SK-N-SH treated with all-trans-retinoic acid at 6 μM for 48 hours (cell line): ENCODE measurements at regions not wholly inside any gene's neighbourhood (a gene's known extent, or its start where the extent isn't known, plus 50 kb on each side); places are given as distances from the start of the nearest gene placed in this dataset.

Experiments
- ATAC-seq: fragments of 200-7000 bp; cut with Tn5 transposase; 3 replicates; pipeline ENCODE4 v1.9.1; 2020; ENCODE audit warnings: mild to moderate bottlenecking, moderate library complexity
- CREB5 ChIP-seq: fragments of 250-450 bp; sonication (Bioruptor Pico); IDR thresholded peaks from 2 replicates; pipeline ENCODE4 v1.5.1; 2020; ENCODE audit warnings: low read depth, mild to moderate bottlenecking, moderate library complexity
- CSRNP3 ChIP-seq: fragments of 250-450 bp; sonication (Bioruptor Pico); IDR thresholded peaks from 2 replicates; pipeline ENCODE4 v1.5.1; 2021; ENCODE audit warnings: mild to moderate bottlenecking, moderate library complexity
- OSR1 ChIP-seq: fragments of 250-450 bp; sonication (Bioruptor Pico); IDR thresholded peaks from 2 replicates; pipeline ENCODE4 v1.8.0; 2022; ENCODE audit warnings: moderate library complexity, mild to moderate bottlenecking, inconsistent platforms
- ZC3H10 ChIP-seq: fragments of 250-450 bp; sonication (Bioruptor Pico); IDR thresholded peaks from 2 replicates; pipeline ENCODE4 v1.5.1; 2021; ENCODE audit warnings: mild to moderate bottlenecking, moderate library complexity
- ZFP30 ChIP-seq: fragments of 450-650 bp; formaldehyde crosslinking; IDR thresholded peaks from 2 replicates; pipeline ENCODE4 v1.5.0; 2022; ENCODE audit warnings: mild to moderate bottlenecking, moderate library complexity
- ZNF8 ChIP-seq: fragments of 450-650 bp; formaldehyde crosslinking; IDR thresholded peaks from 2 replicates; pipeline ENCODE4 v1.5.0; 2020; ENCODE audit warnings: mild to moderate bottlenecking, moderate library complexity
- TF ChIP-seq, protein P1 (sequence below): fragments of 250-450 bp; sonication (Bioruptor Pico); IDR thresholded peaks from 2 replicates; pipeline ENCODE4 v1.5.0; 2020; ENCODE audit warnings: mild to moderate bottlenecking, moderate library complexity

DNA sequence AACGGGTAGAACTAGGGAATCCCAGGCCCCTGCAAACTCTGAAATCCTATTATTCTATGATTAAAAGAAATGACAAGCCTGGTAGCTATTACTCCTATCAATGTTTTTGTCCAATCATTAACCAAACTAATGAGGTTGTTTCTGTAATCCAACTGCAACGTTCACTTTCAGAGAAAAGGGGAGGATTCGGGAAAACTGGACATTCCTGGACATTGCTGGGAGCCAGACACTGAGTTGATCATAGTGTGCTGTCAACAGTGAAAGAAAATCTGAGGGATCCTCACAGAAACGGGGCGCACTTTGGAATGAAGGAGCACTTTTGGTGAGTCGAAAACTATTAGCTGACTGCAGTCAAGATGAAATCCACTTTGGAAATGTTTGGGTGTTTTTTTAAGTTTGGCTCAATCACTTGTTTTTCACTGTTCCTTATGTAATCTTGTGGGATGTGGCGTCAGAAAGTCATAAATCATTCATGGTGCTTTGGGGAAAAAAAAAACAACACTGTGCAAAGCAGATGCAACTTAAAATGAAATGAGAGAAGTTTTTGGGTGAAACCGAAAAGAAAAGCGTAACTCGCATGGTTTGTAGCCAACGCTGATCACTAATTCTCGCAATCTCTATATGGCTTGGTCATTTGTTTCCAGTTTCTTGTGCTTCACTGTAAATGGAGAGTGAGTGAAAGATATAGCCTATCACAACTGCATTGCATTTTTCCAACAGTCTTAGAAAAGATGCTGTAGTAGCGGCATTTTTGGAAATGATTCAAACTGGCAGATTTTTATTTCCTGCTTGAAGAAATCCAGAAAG lies 51.2 kb upstream of the ADRA1B start:
- ATAC-seq: peak; percentile 53
- no peak for TF ChIP-seq CSRNP3 (CRISPR knock-in tag)
- TF ChIP-seq, all 23 proteins: peak for 0

- TF ChIP-seq OSR1 (no peak), CSRNP3 (CRISPR knock-in tag) (no peak), ZC3H10 (CRISPR knock-in tag) (no peak), ZFP30 (CRISPR knock-in tag) (no peak), ZNF8 (CRISPR knock-in tag) (no peak), CREB5 (CRISPR knock-in tag) (no peak)
- TF ChIP-seq, protein P1, sequence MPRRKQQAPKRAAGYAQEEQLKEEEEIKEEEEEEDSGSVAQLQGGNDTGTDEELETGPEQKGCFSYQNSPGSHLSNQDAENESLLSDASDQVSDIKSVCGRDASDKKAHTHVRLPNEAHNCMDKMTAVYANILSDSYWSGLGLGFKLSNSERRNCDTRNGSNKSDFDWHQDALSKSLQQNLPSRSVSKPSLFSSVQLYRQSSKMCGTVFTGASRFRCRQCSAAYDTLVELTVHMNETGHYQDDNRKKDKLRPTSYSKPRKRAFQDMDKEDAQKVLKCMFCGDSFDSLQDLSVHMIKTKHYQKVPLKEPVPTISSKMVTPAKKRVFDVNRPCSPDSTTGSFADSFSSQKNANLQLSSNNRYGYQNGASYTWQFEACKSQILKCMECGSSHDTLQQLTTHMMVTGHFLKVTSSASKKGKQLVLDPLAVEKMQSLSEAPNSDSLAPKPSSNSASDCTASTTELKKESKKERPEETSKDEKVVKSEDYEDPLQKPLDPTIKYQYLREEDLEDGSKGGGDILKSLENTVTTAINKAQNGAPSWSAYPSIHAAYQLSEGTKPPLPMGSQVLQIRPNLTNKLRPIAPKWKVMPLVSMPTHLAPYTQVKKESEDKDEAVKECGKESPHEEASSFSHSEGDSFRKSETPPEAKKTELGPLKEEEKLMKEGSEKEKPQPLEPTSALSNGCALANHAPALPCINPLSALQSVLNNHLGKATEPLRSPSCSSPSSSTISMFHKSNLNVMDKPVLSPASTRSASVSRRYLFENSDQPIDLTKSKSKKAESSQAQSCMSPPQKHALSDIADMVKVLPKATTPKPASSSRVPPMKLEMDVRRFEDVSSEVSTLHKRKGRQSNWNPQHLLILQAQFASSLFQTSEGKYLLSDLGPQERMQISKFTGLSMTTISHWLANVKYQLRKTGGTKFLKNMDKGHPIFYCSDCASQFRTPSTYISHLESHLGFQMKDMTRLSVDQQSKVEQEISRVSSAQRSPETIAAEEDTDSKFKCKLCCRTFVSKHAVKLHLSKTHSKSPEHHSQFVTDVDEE (CRISPR knock-in tag): no peak
- ATAC-seq: no peak
Observed at GRCh38 chr5:159866093-159866492, 50.2 kb upstream of the ADRA1B start.
